GM12878 (cell line): ENCODE measurements at regions not wholly inside any gene's neighbourhood (a gene's known extent, or its start where the extent isn't known, plus 50 kb on each side); places are given as distances from the start of the nearest gene placed in this dataset.

ENCODE experiments used
- CBFB ChIP-seq: IDR thresholded peaks from 2 replicates; pipeline ENCODE4 v1.6.1; 2016; ENCODE audit warnings: antibody characterized with exemption, low read depth
- CEBPB ChIP-seq, 2 experiments: fragments of 150-350 bp in 1 of 2; IDR thresholded peaks; 2 replicates each; pipeline ENCODE4 v1.6.1; 2012 to 2014; ENCODE audit warnings: low read depth in 2 of 2, low read length in 2 of 2, borderline replicate concordance in 1 of 2, inconsistent platforms in 1 of 2
- DPF2 ChIP-seq: fragments of 450-650 bp; IDR thresholded peaks from 2 replicates; pipeline ENCODE4 v1.6.1; 2017; ENCODE audit warnings: mild to moderate bottlenecking
- EP300 ChIP-seq, 2 experiments: fragments of 150-350 bp in 1 of 2; IDR thresholded peaks; 2 replicates each; pipeline ENCODE4 v1.6.1; 2011 to 2012; ENCODE audit warnings: low read depth in 2 of 2, low read length in 2 of 2, borderline replicate concordance in 1 of 2, improper control_type of control experiment in 1 of 2, inconsistent platforms in 1 of 2; ENCODE audit not compliant: control insufficient read depth in 1 of 2
- ETV6 ChIP-seq, 2 experiments: fragments of 450-650 bp in 1 of 2; IDR thresholded peaks in 1 of 2; conservative IDR thresholded peaks in 1 of 2; 2 replicates each; pipeline ENCODE4 v1.6.1; 2014; ENCODE audit warnings: antibody characterized with exemption in 1 of 2, borderline replicate concordance in 1 of 2, low read depth in 1 of 2, mild to moderate bottlenecking in 1 of 2, moderate library complexity in 1 of 2
- IKZF2 ChIP-seq, 2 experiments: fragments of 450-650 bp; IDR thresholded peaks; 2 replicates each; pipeline ENCODE4 v1.6.1; 2017; ENCODE audit warnings: mild to moderate bottlenecking in 2 of 2, moderate library complexity in 2 of 2
- NBN ChIP-seq: fragments of 450-650 bp; IDR thresholded peaks from 2 replicates; pipeline ENCODE4 v1.6.1; 2016
- PAX8 ChIP-seq: fragments of 450-650 bp; IDR thresholded peaks from 2 replicates; pipeline ENCODE4 v1.6.1; 2017; ENCODE audit warnings: mild to moderate bottlenecking, moderate library complexity
- SIN3A ChIP-seq: IDR thresholded peaks from 2 replicates; pipeline ENCODE4 v1.6.1; 2012; ENCODE audit warnings: low read depth, low read length, improper control_type of control experiment
- SREBF1 ChIP-seq: IDR thresholded peaks from 2 replicates; pipeline ENCODE4 v1.6.1; 2012; ENCODE audit warnings: mild to moderate bottlenecking, low read length
- TCF12 ChIP-seq: IDR thresholded peaks from 2 replicates; pipeline ENCODE4 v1.6.1; 2011; ENCODE audit warnings: low read depth, mild to moderate bottlenecking, low read length
- TCF7 ChIP-seq: IDR thresholded peaks from 2 replicates; pipeline ENCODE4 v1.6.1; 2014; ENCODE audit warnings: antibody characterized with exemption, borderline replicate concordance
- ZNF274 ChIP-seq: IDR thresholded peaks from one replicate; pipeline ENCODE4 v1.8.0; 2011; ENCODE audit not compliant: insufficient read length, insufficient read depth
- TF ChIP-seq, protein P1 (sequence below): IDR thresholded peaks from 2 replicates; pipeline ENCODE4 v1.6.1; 2011; ENCODE audit warnings: low read depth, low read length, improper control_type of control experiment, borderline replicate concordance
- TF ChIP-seq, protein P2 (sequence below): fragments of 450-650 bp; IDR thresholded peaks from 2 replicates; pipeline ENCODE4 v1.6.1; 2017; ENCODE audit warnings: low read depth, mild to moderate bottlenecking, moderate library complexity

DNA sequence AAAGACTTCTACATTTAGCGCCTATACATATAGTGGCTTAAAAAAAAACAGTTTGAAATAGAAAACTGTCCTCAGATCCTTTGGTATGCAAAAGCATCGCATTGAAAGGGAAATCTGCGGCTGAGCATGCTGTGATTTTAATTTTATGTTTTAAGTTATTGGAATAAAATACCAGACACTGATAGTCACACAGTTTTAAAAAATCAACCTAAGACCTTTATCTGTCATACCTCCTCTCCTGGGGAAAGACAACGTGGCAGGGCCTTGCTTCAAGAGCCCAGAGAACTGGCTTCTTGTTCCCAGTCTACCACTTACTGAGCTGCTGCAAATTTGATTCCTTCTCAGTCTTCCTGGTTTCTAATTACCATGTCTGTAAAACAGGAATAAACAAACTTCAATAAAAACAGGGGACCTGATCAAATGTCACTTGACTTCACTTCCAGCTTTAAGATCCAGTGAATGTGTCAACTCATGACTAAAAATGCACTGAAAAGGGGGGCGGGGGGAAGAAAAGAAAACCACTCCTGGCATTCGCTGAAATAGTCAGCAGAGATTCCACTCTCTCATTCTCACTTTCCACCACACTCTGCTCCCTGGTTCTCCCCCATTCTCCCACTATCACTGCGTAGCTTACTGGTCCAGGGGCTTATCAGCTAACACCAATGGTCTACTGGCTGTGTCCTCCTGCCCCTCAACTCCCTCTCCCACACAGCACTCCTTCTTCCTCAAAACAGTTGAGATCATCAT, 494.7 kb upstream of the MARCKS start (continued):
- no peak for TF ChIP-seq PAX8
- TF ChIP-seq CBFB = no peak
- no peak for TF ChIP-seq ETV6 (conservative IDR thresholded peaks at IDR 0.05 in 1 of 2, IDR thresholded peaks at IDR 0.05 in 1 of 2; ENCODE audit: borderline replicate concordance in 1 of 2, low read depth in 1 of 2)
- no peak for TF ChIP-seq SREBF1
- TF ChIP-seq SIN3A = no peak
- peak; percentile 34; the same call in 1 of the 2 replicates for TF ChIP-seq DPF2
- TF ChIP-seq EP300 (IDR thresholded peaks at IDR 0.05; ENCODE audit: borderline replicate concordance in 1 of 2, control insufficient read depth in 1 of 2, low read depth in 2 of 2, low read length in 2 of 2) = no peak
- no peak for TF ChIP-seq NBN
- TF ChIP-seq, protein P1, sequence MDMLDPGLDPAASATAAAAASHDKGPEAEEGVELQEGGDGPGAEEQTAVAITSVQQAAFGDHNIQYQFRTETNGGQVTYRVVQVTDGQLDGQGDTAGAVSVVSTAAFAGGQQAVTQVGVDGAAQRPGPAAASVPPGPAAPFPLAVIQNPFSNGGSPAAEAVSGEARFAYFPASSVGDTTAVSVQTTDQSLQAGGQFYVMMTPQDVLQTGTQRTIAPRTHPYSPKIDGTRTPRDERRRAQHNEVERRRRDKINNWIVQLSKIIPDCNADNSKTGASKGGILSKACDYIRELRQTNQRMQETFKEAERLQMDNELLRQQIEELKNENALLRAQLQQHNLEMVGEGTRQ = no peak
- TF ChIP-seq IKZF2 (IDR thresholded peaks at IDR 0.05) = peak; percentile 61 to 62; a peak in 3 of 4 replicates
- no peak for TF ChIP-seq TCF7
- TF ChIP-seq ZNF274 = no peak
- TF ChIP-seq TCF12 = no peak
- TF ChIP-seq, protein P2, sequence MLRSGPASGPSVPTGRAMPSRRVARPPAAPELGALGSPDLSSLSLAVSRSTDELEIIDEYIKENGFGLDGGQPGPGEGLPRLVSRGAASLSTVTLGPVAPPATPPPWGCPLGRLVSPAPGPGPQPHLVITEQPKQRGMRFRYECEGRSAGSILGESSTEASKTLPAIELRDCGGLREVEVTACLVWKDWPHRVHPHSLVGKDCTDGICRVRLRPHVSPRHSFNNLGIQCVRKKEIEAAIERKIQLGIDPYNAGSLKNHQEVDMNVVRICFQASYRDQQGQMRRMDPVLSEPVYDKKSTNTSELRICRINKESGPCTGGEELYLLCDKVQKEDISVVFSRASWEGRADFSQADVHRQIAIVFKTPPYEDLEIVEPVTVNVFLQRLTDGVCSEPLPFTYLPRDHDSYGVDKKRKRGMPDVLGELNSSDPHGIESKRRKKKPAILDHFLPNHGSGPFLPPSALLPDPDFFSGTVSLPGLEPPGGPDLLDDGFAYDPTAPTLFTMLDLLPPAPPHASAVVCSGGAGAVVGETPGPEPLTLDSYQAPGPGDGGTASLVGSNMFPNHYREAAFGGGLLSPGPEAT = no peak
- no peak for TF ChIP-seq CEBPB (IDR thresholded peaks at IDR 0.05; ENCODE audit: borderline replicate concordance in 1 of 2, low read depth in 2 of 2, low read length in 2 of 2)
